ENCODE measurements at regions not wholly inside any gene's neighbourhood (a gene's known extent, or its start where the extent isn't known, plus 50 kb on each side); places are given as distances from the start of the nearest gene placed in this dataset.

- no peaks in the 10 kb centered on the region for H3K9me3 ChIP-seq (ENCODE audit: control insufficient read depth, insufficient read depth, low read depth, low read length)
- no peak for DNase-seq (ENCODE audit: low read depth in 2 of 2)
- H3K79me2 ChIP-seq (ENCODE audit: control insufficient read depth, insufficient read depth, low read length) = no peaks in the 10 kb centered on the region
- H3K4me3 ChIP-seq (replicated peaks in 1 of 4; ENCODE audit: control extremely low read depth in 1 of 4, insufficient read depth in 1 of 4, low read depth in 3 of 4, low read length in 4 of 4) = no peak overlapping the region
- H3K27me3 ChIP-seq (ENCODE audit: control insufficient read depth, insufficient read depth, low read length) = no peaks in the 10 kb centered on the region
- H2AFZ ChIP-seq (ENCODE audit: low read length) = no peak overlapping the region
- H3K9ac ChIP-seq (ENCODE audit: insufficient read depth, low read length) = no peak overlapping the region
- TF ChIP-seq EZH2 (IDR thresholded peaks at IDR 0.05; ENCODE audit: low read length, missing control alignments) = no peak
- TF ChIP-seq CTCF (conservative IDR thresholded peaks at IDR 0.05 in 1 of 2, IDR thresholded peaks at IDR 0.05 in 1 of 2; ENCODE audit: low read depth in 1 of 2, low read length in 2 of 2) = no peak
- no peak overlapping the region for H3K4me2 ChIP-seq (ENCODE audit: extremely low read depth, insufficient read depth, low read length)
- no peaks in the 10 kb centered on the region for H3K4me1 ChIP-seq (ENCODE audit: control insufficient read depth, extremely low read depth, insufficient read depth, low read length)
- H3K36me3 ChIP-seq (ENCODE audit: control insufficient read depth, insufficient read depth, low read length) = no peaks in the 10 kb centered on the region
- H4K20me1 ChIP-seq (ENCODE audit: control insufficient read depth, extremely low read depth, insufficient read depth, low read length) = no peaks in the 10 kb centered on the region
- H3K27ac ChIP-seq (ENCODE audit: insufficient read depth, low read length) = no peak overlapping the region
These were observed 70.1 kb upstream of the FSTL4 start for GRCh38 chr5:133682451-133682850.

- no peaks in the 10 kb centered on the region for H3K27me3 ChIP-seq (ENCODE audit: control insufficient read depth, insufficient read depth, low read length)
- no peaks in the 10 kb centered on the region for H3K4me1 ChIP-seq (ENCODE audit: control insufficient read depth, extremely low read depth, insufficient read depth, low read length)
- no peak overlapping the region for H3K9ac ChIP-seq (ENCODE audit: insufficient read depth, low read length)
- no peak for DNase-seq (ENCODE audit: low read depth in 2 of 2)
- no peak overlapping the region for H3K4me2 ChIP-seq (ENCODE audit: extremely low read depth, insufficient read depth, low read length)
- no peak overlapping the region for H3K27ac ChIP-seq (ENCODE audit: insufficient read depth, low read length)
- no peak overlapping the region for H3K4me3 ChIP-seq (replicated peaks in 1 of 4; ENCODE audit: control extremely low read depth in 1 of 4, insufficient read depth in 1 of 4, low read depth in 3 of 4, low read length in 4 of 4)
- no peaks in the 10 kb centered on the region for H3K9me3 ChIP-seq (ENCODE audit: control insufficient read depth, insufficient read depth, low read depth, low read length)
- no peaks in the 10 kb centered on the region for H3K36me3 ChIP-seq (ENCODE audit: control insufficient read depth, insufficient read depth, low read length)
- TF ChIP-seq CTCF (conservative IDR thresholded peaks at IDR 0.05 in 1 of 2, IDR thresholded peaks at IDR 0.05 in 1 of 2; ENCODE audit: low read depth in 1 of 2, low read length in 2 of 2) = no peak
- TF ChIP-seq EZH2 (IDR thresholded peaks at IDR 0.05; ENCODE audit: low read length, missing control alignments) = no peak
- no peak overlapping the region for H2AFZ ChIP-seq (ENCODE audit: low read length)
- no peaks in the 10 kb centered on the region for H3K79me2 ChIP-seq (ENCODE audit: control insufficient read depth, insufficient read depth, low read length)
- H4K20me1 ChIP-seq (ENCODE audit: control insufficient read depth, extremely low read depth, insufficient read depth, low read length) = no peaks in the 10 kb centered on the region
These were observed 69.6 kb upstream of the FSTL4 start for GRCh38 chr5:133681896-133682295.

- H3K36me3 ChIP-seq (ENCODE audit: control insufficient read depth, insufficient read depth, low read length) = no peaks in the 10 kb centered on the region
- no peak overlapping the region for H3K27ac ChIP-seq (ENCODE audit: insufficient read depth, low read length)
- no peak overlapping the region for H3K4me2 ChIP-seq (ENCODE audit: extremely low read depth, insufficient read depth, low read length)
- no peak for DNase-seq (ENCODE audit: low read depth in 2 of 2)
- H4K20me1 ChIP-seq (ENCODE audit: control insufficient read depth, extremely low read depth, insufficient read depth, low read length) = no peaks in the 10 kb centered on the region
- TF ChIP-seq CTCF (conservative IDR thresholded peaks at IDR 0.05 in 1 of 2, IDR thresholded peaks at IDR 0.05 in 1 of 2; ENCODE audit: low read depth in 1 of 2, low read length in 2 of 2) = no peak
- TF ChIP-seq EZH2 (IDR thresholded peaks at IDR 0.05; ENCODE audit: low read length, missing control alignments) = no peak
- no peaks in the 10 kb centered on the region for H3K9me3 ChIP-seq (ENCODE audit: control insufficient read depth, insufficient read depth, low read depth, low read length)
- no peak overlapping the region for H3K9ac ChIP-seq (ENCODE audit: insufficient read depth, low read length)
- H3K79me2 ChIP-seq (ENCODE audit: control insufficient read depth, insufficient read depth, low read length) = no peaks in the 10 kb centered on the region
- no peaks in the 10 kb centered on the region for H3K27me3 ChIP-seq (ENCODE audit: control insufficient read depth, insufficient read depth, low read length)
- no peak overlapping the region for H2AFZ ChIP-seq (ENCODE audit: low read length)
- no peaks in the 10 kb centered on the region for H3K4me1 ChIP-seq (ENCODE audit: control insufficient read depth, extremely low read depth, insufficient read depth, low read length)
- no peak overlapping the region for H3K4me3 ChIP-seq (replicated peaks in 1 of 4; ENCODE audit: control extremely low read depth in 1 of 4, insufficient read depth in 1 of 4, low read depth in 3 of 4, low read length in 4 of 4)
These were observed 68.7 kb upstream of the FSTL4 start for GRCh38 chr5:133680830-133681565.

Measured in fibroblast of lung (primary cell).